K562 (cell line): ENCODE measurements at regions not wholly inside any gene's neighbourhood (a gene's known extent, or its start where the extent isn't known, plus 50 kb on each side); places are given as distances from the start of the nearest gene placed in this dataset.

Source experiments
- ATAC-seq: fragments of 200-7000 bp; cut with Tn5 transposase; 3 replicates; pipeline ENCODE4 v1.9.1; 2020; ENCODE audit warnings: moderate library complexity
- BruUV-seq: library from RNA; stranded (reverse); fragments of 400-500 nt; replicated peaks from 2 replicates; lab custom pipeline; 2021; lab: Mats Ljungman, UMichigan
- CTCF ChIA-PET: fragments of 300-600 bp; formaldehyde crosslinking; extraction: SDS; loops from one replicate; lab custom pipeline; 2021; ENCODE audit warnings: low intra/inter-chr PET ratio; lab: Yijun Ruan, JAX
- POLR2A ChIA-PET: fragments of 300-600, 350-650 bp; sonication (Branson Sonifier 250); formaldehyde crosslinking; extraction: SDS; loops from one replicate; lab custom pipeline; 2021; ENCODE audit warnings: antibody characterized with exemption, inconsistent platforms; lab: Yijun Ruan, JAX
- DNase-seq, 4 experiments: peaks; one replicate each; pipeline versions ENCODE4 v3.0.0 to v3.0.0-alpha.2; 2011 to 2018; ENCODE audit warnings: low spot score in 3 of 4, mixed read lengths in 3 of 4; ENCODE audit errors: extremely low read depth in 1 of 4
- FAIRE-seq: peaks from 2 replicates; lab custom pipeline; 2011; peaks lifted over from hg19 to GRCh38; lab: Jason Lieb, UNC
- H2AFZ ChIP-seq: 2 replicates; pipeline ENCODE4 v1.6.0; 2011; ENCODE audit warnings: low read depth, low read length, control low read depth, inconsistent platforms
- H3K27ac ChIP-seq: fragments of 200-600 bp; 3 replicates; pipeline ENCODE4 v1.8.0; 2011; ENCODE audit warnings: low read depth, mild to moderate bottlenecking, control low read depth, inconsistent platforms, low read length, moderate library complexity, mixed read lengths; ENCODE audit errors: extremely low read depth
- H3K27me3 ChIP-seq, 2 experiments: fragments of 300-600 bp in 1 of 2; 2 replicates in 1 of 2; 3 replicates in 1 of 2; pipeline versions ENCODE4 v1.6.0 to v1.8.0; 2011; ENCODE audit warnings: inconsistent platforms in 2 of 2, low read length in 2 of 2, mild to moderate bottlenecking in 1 of 2, mixed read lengths in 1 of 2, moderate library complexity in 1 of 2; ENCODE audit not compliant: control insufficient read depth in 2 of 2, insufficient read depth in 2 of 2
- H3K36me3 ChIP-seq: fragments of 300-600 bp; 3 replicates; pipeline ENCODE4 v1.8.0; 2011; ENCODE audit warnings: mild to moderate bottlenecking, low read length, inconsistent platforms; ENCODE audit not compliant: control insufficient read depth, insufficient read depth
- H3K4me1 ChIP-seq, 2 experiments: fragments of 200-600 bp in 1 of 2; replicated peaks in 1 of 2; 2 replicates in 1 of 2; 3 replicates in 1 of 2; pipeline versions ENCODE4 v1.5.1 to v1.8.0; 2011; ENCODE audit warnings: inconsistent platforms in 2 of 2, low read length in 2 of 2, mild to moderate bottlenecking in 1 of 2, mixed read lengths in 1 of 2, moderate library complexity in 1 of 2; ENCODE audit not compliant: control insufficient read depth in 2 of 2, insufficient read depth in 2 of 2
- H3K4me2 ChIP-seq: 2 replicates; pipeline ENCODE4 v1.6.1; 2011; ENCODE audit warnings: low read length, control low read depth, inconsistent platforms, mixed read lengths; ENCODE audit not compliant: insufficient read depth
- H3K4me3 ChIP-seq: fragments of 200-600 bp; sonication (generic), shearing (Covaris generic); 2 replicates; pipeline ENCODE4 v1.5.1; 2016; ENCODE audit warnings: control low read depth, inconsistent platforms
- H3K79me2 ChIP-seq: fragments of 200-600 bp; 3 replicates; pipeline ENCODE4 v1.8.0; 2011; ENCODE audit warnings: low read length, inconsistent platforms; ENCODE audit not compliant: control insufficient read depth, insufficient read depth
- H3K9ac ChIP-seq, 2 experiments: 2 replicates each; pipeline versions ENCODE4 v1.6.0 to v1.6.1; 2011; ENCODE audit warnings: low read depth in 2 of 2, low read length in 2 of 2, control low read depth in 1 of 2, inconsistent platforms in 1 of 2, mild to moderate bottlenecking in 1 of 2, mixed read lengths in 1 of 2; ENCODE audit not compliant: insufficient read depth in 1 of 2
- H3K9me1 ChIP-seq: one replicate; pipeline ENCODE4 v1.6.0; 2011; ENCODE audit warnings: inconsistent platforms, mild to moderate bottlenecking, low read length, moderate library complexity; ENCODE audit not compliant: control insufficient read depth, insufficient read depth
- H3K9me3 ChIP-seq: replicated peaks from 2 replicates; pipeline ENCODE4 v1.5.1; 2011; ENCODE audit warnings: low read depth, low read length, inconsistent platforms; ENCODE audit not compliant: control insufficient read depth, insufficient read depth
- H4K20me1 ChIP-seq: replicated peaks from 2 replicates; pipeline ENCODE4 v1.6.1; 2011; ENCODE audit warnings: low read length, inconsistent platforms, mixed read lengths; ENCODE audit not compliant: control insufficient read depth, insufficient read depth
- HDAC2 ChIP-seq: fragments of 450-650 bp; IDR thresholded peaks from 2 replicates; pipeline ENCODE4 v1.6.1; 2016; ENCODE audit warnings: mild to moderate bottlenecking
- HLTF ChIP-seq: fragments of 450-650 bp; IDR thresholded peaks from 2 replicates; pipeline ENCODE4 v1.6.1; 2016
- KAT2B ChIP-seq: IDR thresholded peaks from one replicate; pipeline ENCODE4 v1.6.1; 2012; ENCODE audit warnings: low read depth, mild to moderate bottlenecking, control low read depth, inconsistent platforms, low read length, moderate library complexity
- MAZ ChIP-seq, 2 experiments: fragments of 450-650 bp in 1 of 2; sonication (generic) in 1 of 2; formaldehyde crosslinking; IDR thresholded peaks in 1 of 2; conservative IDR thresholded peaks in 1 of 2; 2 replicates each; pipeline versions ENCODE4 v1.4.0 to v1.5.0; 2020; ENCODE audit warnings: mild to moderate bottlenecking in 1 of 2, missing genetic modification reagents in 1 of 2
- RNF2 ChIP-seq: sonication (generic); IDR thresholded peaks from 2 replicates; pipeline ENCODE4 v1.6.1; 2016
- SMAD2 ChIP-seq: fragments of 150-350 bp; IDR thresholded peaks from 2 replicates; pipeline ENCODE4 v1.6.1; 2014; ENCODE audit warnings: low read depth, mild to moderate bottlenecking, low read length
- THRAP3 ChIP-seq: fragments of 450-650 bp; IDR thresholded peaks from 2 replicates; pipeline ENCODE4 v1.6.1; 2016; ENCODE audit warnings: mild to moderate bottlenecking, inconsistent platforms, borderline replicate concordance
- TRIM24 ChIP-seq, 2 experiments: fragments of 450-650 bp; IDR thresholded peaks; 2 replicates each; pipeline ENCODE4 v1.6.1; 2016
- ZFP30 ChIP-seq: fragments of 250-450 bp; sonication (Bioruptor Pico); IDR thresholded peaks from 2 replicates; pipeline ENCODE4 v1.8.0; 2022; ENCODE audit warnings: moderate library complexity, mild to moderate bottlenecking, inconsistent platforms, borderline replicate concordance
- ZNF23 ChIP-seq: fragments of 250-450 bp; sonication (Bioruptor Pico); IDR thresholded peaks from 2 replicates; pipeline ENCODE4 v1.4.0; 2020; ENCODE audit warnings: mild to moderate bottlenecking
- WGBS: fragments of 100-300 bp; shearing (Covaris generic); methylation state at CpG from one replicate; pipeline ENCODE4 v1.1.6; 2016; ENCODE audit warnings: low coverage, mixed read lengths; ENCODE audit not compliant: insufficient coverage; ENCODE audit errors: missing lambda C conversion rate; 5-methylcytosine and 5-hydroxymethylcytosine counted together
- in situ Hi-C: fragments of 300-500 bp; cut with MboI; formaldehyde crosslinking; loops from 4 replicates; pipeline ENCODE4 v1.15.0; 2018; ENCODE audit warnings: inconsistent platforms, mixed read lengths
- intact Hi-C: fragments of 100-400 bp; cut with micrococcal nuclease; formaldehyde crosslinking; loops from 2 replicates; pipeline ENCODE4 v1.14.2; 2022
- TF ChIP-seq, protein P1 (sequence below): IDR thresholded peaks from 3 replicates; pipeline ENCODE4 v1.6.1; 2011; ENCODE audit warnings: borderline replicate concordance, mild to moderate bottlenecking; ENCODE audit not compliant: insufficient read length, insufficient read depth
- TF ChIP-seq, protein P2 (sequence below): fragments of 450-650 bp; IDR thresholded peaks from 2 replicates; pipeline ENCODE4 v1.6.1; 2016; ENCODE audit warnings: antibody characterized with exemption
- TF ChIP-seq, protein P3 (sequence below): sonication (generic); formaldehyde crosslinking; IDR thresholded peaks from 2 replicates; pipeline ENCODE4 v1.5.0; 2020; ENCODE audit warnings: missing genetic modification reagents
- TF ChIP-seq, protein P4 (sequence below): fragments of 150-350 bp; IDR thresholded peaks from 2 replicates; pipeline ENCODE4 v1.6.1; 2014; ENCODE audit warnings: low read depth, mild to moderate bottlenecking, low read length, borderline replicate concordance

DNA sequence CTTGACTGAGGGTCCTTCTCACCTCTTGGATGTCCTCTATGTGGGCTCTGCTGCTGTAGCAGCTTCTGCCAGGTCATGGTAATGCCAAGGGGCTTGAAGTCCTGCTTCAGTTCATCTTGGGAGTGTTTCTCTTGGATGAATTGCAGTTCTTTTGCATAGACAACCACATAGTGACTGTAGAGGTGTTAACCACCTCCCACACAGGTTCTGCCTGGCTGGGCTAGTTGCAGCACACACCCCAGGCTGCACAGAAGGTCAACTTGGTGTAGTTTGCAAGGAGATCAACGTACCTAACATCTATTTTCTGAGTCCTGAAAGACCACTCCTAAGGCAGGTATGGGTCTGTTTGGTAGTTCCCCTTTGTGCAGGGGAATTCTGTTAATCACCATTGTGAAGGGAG, 108.1 kb downstream of the ADCYAP1 start (continued):
- TF ChIP-seq, protein P1, sequence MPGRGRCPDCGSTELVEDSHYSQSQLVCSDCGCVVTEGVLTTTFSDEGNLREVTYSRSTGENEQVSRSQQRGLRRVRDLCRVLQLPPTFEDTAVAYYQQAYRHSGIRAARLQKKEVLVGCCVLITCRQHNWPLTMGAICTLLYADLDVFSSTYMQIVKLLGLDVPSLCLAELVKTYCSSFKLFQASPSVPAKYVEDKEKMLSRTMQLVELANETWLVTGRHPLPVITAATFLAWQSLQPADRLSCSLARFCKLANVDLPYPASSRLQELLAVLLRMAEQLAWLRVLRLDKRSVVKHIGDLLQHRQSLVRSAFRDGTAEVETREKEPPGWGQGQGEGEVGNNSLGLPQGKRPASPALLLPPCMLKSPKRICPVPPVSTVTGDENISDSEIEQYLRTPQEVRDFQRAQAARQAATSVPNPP, result no peak
- no peak for TF ChIP-seq SMAD2
- TF ChIP-seq ZFP30 (CRISPR knock-in tag), result no peak
- no peak for TF ChIP-seq THRAP3
- TF ChIP-seq RNF2, result no peak
- no peak for TF ChIP-seq ZNF23 (CRISPR knock-in tag)
- no peak for TF ChIP-seq HDAC2
- TF ChIP-seq, protein P2, sequence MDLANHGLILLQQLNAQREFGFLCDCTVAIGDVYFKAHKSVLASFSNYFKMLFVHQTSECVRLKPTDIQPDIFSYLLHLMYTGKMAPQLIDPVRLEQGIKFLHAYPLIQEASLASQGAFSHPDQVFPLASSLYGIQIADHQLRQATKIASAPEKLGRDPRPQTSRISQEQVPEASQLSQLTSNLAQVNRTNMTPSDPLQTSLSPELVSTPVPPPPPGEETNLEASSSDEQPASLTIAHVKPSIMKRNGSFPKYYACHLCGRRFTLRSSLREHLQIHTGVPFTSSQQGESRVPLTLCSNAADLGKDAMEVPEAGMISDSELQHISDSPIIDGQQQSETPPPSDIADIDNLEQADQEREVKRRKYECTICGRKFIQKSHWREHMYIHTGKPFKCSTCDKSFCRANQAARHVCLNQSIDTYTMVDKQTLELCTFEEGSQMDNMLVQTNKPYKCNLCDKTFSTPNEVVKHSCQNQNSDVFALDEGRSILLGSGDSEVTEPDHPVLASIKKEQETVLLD, result no peak

DNA sequence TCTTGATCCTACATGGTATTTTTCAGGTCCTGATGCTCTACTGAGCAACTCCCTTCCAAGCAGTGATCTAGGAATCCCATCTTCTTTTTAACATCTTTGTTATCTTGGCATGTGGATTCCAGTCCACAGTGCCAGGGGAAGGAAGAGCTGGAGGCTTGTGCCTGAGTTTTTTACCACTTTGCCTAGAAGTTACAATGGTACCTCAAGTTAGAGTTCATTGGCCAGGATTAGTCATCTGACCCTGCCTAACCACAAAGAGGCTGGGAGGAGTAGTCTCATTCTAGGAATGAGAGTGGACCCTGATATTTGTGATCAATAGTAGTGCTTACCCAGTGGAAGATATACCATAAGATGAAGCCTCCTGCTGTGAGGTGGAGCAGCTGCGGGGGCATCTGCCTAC, 109.3 kb downstream of the ADCYAP1 start:
- Histone ChIP-seq H3K9me1 (no peaks in the 10 kb centered on the region), H3K79me2 (no peaks in the 10 kb centered on the region), H3K4me3 (no peak overlapping the region), H4K20me1 (peaks cover 4% of the 10 kb centered on the region; the same call in 1 of the 2 replicates), H3K4me1 (no peaks in the 10 kb centered on the region; a peak in 1 of 5 replicates), H3K27me3 (no peaks in the 10 kb centered on the region), H2AFZ (no peak overlapping the region), H3K9me3 (no peaks in the 10 kb centered on the region), H3K9ac (no peak overlapping the region), H3K27ac (no peak overlapping the region), H3K36me3 (no peaks in the 10 kb centered on the region), H3K4me2 (no peak overlapping the region)
- intact Hi-C loops, result no loop called here
- in situ Hi-C loops, result no loop called here
- BruUV-seq, result no TSS peak
- DNase-seq, result no peak
- ATAC-seq, result peak; percentile 41; the same call in 1 of the 3 replicates
- CTCF ChIA-PET, result no interaction called here
- POLR2A ChIA-PET, result interaction anchor here (0.7 kb wide), 1 partner anchor 198 kb away, joined by 4 read pairs; no protein-coding TSS in a partner anchor
- no peak for FAIRE-seq
- WGBS, result 6% methylated on average over 1 of the region's 1 CpG
- no peak for TF ChIP-seq MAZ (CRISPR knock-in tag; conservative IDR thresholded peaks at IDR 0.05 in 1 of 2, IDR thresholded peaks at IDR 0.05 in 1 of 2)
- TF ChIP-seq, protein P3, sequence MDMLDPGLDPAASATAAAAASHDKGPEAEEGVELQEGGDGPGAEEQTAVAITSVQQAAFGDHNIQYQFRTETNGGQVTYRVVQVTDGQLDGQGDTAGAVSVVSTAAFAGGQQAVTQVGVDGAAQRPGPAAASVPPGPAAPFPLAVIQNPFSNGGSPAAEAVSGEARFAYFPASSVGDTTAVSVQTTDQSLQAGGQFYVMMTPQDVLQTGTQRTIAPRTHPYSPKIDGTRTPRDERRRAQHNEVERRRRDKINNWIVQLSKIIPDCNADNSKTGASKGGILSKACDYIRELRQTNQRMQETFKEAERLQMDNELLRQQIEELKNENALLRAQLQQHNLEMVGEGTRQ (CRISPR knock-in tag), result peak; percentile 47; the same call in 1 of the 2 replicates
- TF ChIP-seq, protein P4, sequence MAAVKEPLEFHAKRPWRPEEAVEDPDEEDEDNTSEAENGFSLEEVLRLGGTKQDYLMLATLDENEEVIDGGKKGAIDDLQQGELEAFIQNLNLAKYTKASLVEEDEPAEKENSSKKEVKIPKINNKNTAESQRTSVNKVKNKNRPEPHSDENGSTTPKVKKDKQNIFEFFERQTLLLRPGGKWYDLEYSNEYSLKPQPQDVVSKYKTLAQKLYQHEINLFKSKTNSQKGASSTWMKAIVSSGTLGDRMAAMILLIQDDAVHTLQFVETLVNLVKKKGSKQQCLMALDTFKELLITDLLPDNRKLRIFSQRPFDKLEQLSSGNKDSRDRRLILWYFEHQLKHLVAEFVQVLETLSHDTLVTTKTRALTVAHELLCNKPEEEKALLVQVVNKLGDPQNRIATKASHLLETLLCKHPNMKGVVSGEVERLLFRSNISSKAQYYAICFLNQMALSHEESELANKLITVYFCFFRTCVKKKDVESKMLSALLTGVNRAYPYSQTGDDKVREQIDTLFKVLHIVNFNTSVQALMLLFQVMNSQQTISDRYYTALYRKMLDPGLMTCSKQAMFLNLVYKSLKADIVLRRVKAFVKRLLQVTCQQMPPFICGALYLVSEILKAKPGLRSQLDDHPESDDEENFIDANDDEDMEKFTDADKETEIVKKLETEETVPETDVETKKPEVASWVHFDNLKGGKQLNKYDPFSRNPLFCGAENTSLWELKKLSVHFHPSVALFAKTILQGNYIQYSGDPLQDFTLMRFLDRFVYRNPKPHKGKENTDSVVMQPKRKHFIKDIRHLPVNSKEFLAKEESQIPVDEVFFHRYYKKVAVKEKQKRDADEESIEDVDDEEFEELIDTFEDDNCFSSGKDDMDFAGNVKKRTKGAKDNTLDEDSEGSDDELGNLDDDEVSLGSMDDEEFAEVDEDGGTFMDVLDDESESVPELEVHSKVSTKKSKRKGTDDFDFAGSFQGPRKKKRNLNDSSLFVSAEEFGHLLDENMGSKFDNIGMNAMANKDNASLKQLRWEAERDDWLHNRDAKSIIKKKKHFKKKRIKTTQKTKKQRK, result no peak
- no peak for TF ChIP-seq KAT2B
- no peak for TF ChIP-seq TRIM24 (IDR thresholded peaks at IDR 0.05)
- no peak for TF ChIP-seq HLTF
